Kidney epithelial cell (primary cell): ENCODE measurements at regions not wholly inside any gene's neighbourhood (a gene's known extent, or its start where the extent isn't known, plus 50 kb on each side); places are given as distances from the start of the nearest gene placed in this dataset.

Source experiments
- DNase-seq: peaks from one replicate; pipeline ENCODE4 v3.0.0-alpha.2; 2010; ENCODE audit warnings: low read depth
- H3K27me3 ChIP-seq: 2 replicates; pipeline ENCODE4 v1.6.0; 2011; ENCODE audit warnings: low read length; ENCODE audit not compliant: control insufficient read depth, insufficient read depth
- H3K36me3 ChIP-seq: 2 replicates; pipeline ENCODE4 v1.5.1; 2011; ENCODE audit warnings: low read length; ENCODE audit not compliant: control insufficient read depth, insufficient read depth
- H3K4me3 ChIP-seq: 2 replicates; pipeline ENCODE4 v1.5.1; 2011; ENCODE audit warnings: low read depth, mild to moderate bottlenecking, control low read depth, low read length
- CTCF ChIP-seq: IDR thresholded peaks from 2 replicates; pipeline ENCODE4 v1.5.1; 2011; ENCODE audit warnings: mild to moderate bottlenecking, moderate library complexity, low read length, control low read depth, inconsistent platforms; ENCODE audit not compliant: insufficient read depth, poor library complexity, severe bottlenecking

DNA sequence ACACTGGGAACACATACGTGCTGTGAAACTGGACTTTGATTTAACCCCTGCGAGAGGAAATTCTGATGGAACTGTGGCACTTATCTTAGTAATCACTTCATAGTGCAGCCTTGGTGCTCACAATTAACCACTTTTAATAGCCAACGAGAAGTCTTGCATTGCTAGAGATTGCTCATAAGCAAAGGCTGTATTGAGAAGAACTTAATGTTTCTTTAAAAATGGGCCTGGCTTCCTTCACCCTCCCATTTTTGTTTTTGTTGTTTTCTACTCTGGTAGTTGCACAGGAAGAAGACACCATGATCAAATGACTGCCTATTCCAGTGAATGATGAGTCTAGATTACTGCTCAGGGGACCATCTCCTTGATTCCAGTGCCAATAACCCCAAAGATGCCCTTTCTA lies 52.5 kb upstream of the NKAP start:
- TF ChIP-seq CTCF = no peak
- Histone ChIP-seq H3K36me3 (no peaks in the 10 kb centered on the region), H3K27me3 (peaks cover 53% of the 10 kb centered on the region), H3K4me3 (no peak overlapping the region)
- DNase-seq = no peak
